Panc1 (cell line): ENCODE measurements at regions not wholly inside any gene's neighbourhood (a gene's known extent, or its start where the extent isn't known, plus 50 kb on each side); places are given as distances from the start of the nearest gene placed in this dataset.

Source experiments
- POLR2AphosphoS5 ChIP-seq: IDR thresholded peaks from 2 replicates; pipeline ENCODE4 v1.6.1; 2012; ENCODE audit warnings: mild to moderate bottlenecking, low read depth, low read length, moderate library complexity
- REST ChIP-seq, 2 experiments: IDR thresholded peaks; 2 replicates each; pipeline ENCODE4 v1.6.1; 2011 to 2012; ENCODE audit warnings: low read depth in 2 of 2, control low read depth in 1 of 2, low read length in 1 of 2, mild to moderate bottlenecking in 1 of 2, moderate library complexity in 1 of 2; ENCODE audit not compliant: insufficient read depth in 1 of 2
- TF ChIP-seq, protein P1 (sequence below): fragments of 450-650 bp; IDR thresholded peaks from 2 replicates; pipeline ENCODE4 v1.5.1; 2017; ENCODE audit warnings: mild to moderate bottlenecking

DNA sequence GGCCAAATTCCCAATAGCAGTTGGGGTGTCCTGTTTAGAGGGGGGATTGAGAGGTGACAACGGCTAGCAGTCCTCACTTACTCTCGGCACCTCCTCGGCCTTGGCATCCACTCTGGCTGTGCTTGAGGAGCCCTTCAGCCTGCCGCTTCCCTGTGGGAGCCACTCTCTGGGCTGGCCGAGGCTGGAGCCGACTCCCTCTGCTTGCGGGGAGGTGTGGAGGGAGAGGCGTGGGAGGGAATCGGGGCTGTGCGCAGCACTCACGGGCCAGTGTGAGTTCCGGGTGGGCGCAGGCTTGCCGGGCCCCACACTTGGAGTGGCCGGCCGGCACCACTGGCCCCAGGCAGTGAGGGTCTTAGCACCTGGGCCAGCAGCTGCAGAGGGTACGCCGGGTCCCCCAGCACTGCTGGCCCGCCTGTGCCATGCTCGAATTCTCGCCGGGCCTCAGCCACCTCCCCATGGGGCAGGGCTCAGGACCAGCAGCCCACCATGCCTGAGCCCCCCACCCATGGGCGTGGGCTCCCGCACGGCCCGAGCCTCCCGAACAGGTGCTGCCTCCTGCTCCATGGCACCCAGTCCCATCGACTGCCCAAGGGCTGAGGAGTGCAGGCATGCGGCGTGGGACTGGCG is 705.9 kb upstream of the ZNF804A start:
- TF ChIP-seq, protein P1, sequence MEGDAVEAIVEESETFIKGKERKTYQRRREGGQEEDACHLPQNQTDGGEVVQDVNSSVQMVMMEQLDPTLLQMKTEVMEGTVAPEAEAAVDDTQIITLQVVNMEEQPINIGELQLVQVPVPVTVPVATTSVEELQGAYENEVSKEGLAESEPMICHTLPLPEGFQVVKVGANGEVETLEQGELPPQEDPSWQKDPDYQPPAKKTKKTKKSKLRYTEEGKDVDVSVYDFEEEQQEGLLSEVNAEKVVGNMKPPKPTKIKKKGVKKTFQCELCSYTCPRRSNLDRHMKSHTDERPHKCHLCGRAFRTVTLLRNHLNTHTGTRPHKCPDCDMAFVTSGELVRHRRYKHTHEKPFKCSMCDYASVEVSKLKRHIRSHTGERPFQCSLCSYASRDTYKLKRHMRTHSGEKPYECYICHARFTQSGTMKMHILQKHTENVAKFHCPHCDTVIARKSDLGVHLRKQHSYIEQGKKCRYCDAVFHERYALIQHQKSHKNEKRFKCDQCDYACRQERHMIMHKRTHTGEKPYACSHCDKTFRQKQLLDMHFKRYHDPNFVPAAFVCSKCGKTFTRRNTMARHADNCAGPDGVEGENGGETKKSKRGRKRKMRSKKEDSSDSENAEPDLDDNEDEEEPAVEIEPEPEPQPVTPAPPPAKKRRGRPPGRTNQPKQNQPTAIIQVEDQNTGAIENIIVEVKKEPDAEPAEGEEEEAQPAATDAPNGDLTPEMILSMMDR = no peak
- TF ChIP-seq REST (IDR thresholded peaks at IDR 0.05; ENCODE audit: insufficient read depth in 1 of 2, low read depth in 2 of 2, low read length in 1 of 2) = no peak
- no peak for TF ChIP-seq POLR2AphosphoS5
